Transverse colon (tissue), 4 donors: ENCODE measurements at regions not wholly inside any gene's neighbourhood (a gene's known extent, or its start where the extent isn't known, plus 50 kb on each side); places are given as distances from the start of the nearest gene placed in this dataset.
"Not testable (repeated sequence)": the region's sequence is repeated elsewhere in the genome, so short reads cannot be mapped to it uniquely, and the experiment has no call there.

Experiments
- DNase-seq: peaks from one replicate; pipeline ENCODE4 v3.0.0-alpha.2; 2019
- H3K27ac ChIP-seq, 4 donors: fragments of 200-600 bp; sonication (generic); 2 replicates each; pipeline ENCODE4 v1.5.1; 2016 to 2018; ENCODE audit warnings: inconsistent platforms in 4 of 4
- H3K27me3 ChIP-seq: fragments of 200-600 bp; sonication (generic); 2 replicates; pipeline ENCODE4 v1.5.1; 2017; ENCODE audit warnings: inconsistent platforms
- H3K36me3 ChIP-seq, 4 donors: fragments of 200-600 bp; sonication (generic); 2 replicates each; pipeline ENCODE4 v1.5.1; 2017 to 2019; ENCODE audit warnings: inconsistent platforms in 4 of 4
- H3K4me1 ChIP-seq, 4 donors: fragments of 200-600 bp; sonication (generic); 2 replicates each; pipeline ENCODE4 v1.5.1; 2017 to 2020; ENCODE audit warnings: inconsistent platforms in 4 of 4
- H3K4me3 ChIP-seq, 4 donors: fragments of 200-600 bp; sonication (generic); 1 replicate in 1 of 4; 2 replicates in 3 of 4; pipeline versions ENCODE4 v1.5.1 to v1.6.1; 2017 to 2019; ENCODE audit warnings: inconsistent platforms in 4 of 4
- H3K9me3 ChIP-seq, 2 donors: fragments of 200-600 bp; sonication (generic); 2 replicates each; pipeline ENCODE4 v1.5.1; 2017 to 2019; ENCODE audit warnings: inconsistent platforms in 2 of 2
- EP300 ChIP-seq: sonication (generic); formaldehyde crosslinking; IDR thresholded peaks from one replicate; pipeline ENCODE4 v1.6.1; 2017; ENCODE audit warnings: antibody characterized with exemption, low read depth
- POLR2A ChIP-seq: fragments of 450-650 bp; IDR thresholded peaks from one replicate; pipeline ENCODE4 v1.6.1; 2016; ENCODE audit warnings: antibody characterized with exemption, mild to moderate bottlenecking, moderate library complexity
- POLR2AphosphoS5 ChIP-seq, 3 donors: sonication (generic); formaldehyde crosslinking; IDR thresholded peaks; one replicate each; pipeline ENCODE4 v1.6.1; 2016; ENCODE audit warnings: antibody characterized with exemption in 3 of 3
- WGBS, 2 donors: methylation state at CpG; one replicate each; pipeline ENCODE4 v1.1.5; 2018; ENCODE audit warnings: low coverage in 1 of 2; 5-methylcytosine and 5-hydroxymethylcytosine counted together
- in situ Hi-C, 4 donors: fragments of 200-750 bp; cut with MboI; loops; one replicate each; pipeline versions ENCODE4 v1.15.0 to v1.15.1; 2017; ENCODE audit warnings: low sequenced_read_pairs in 3 of 4, low pct_ligation_motif_present in 1 of 4, low pct_unique_long_range_greater_than_20kb in 1 of 4
- intact Hi-C: fragments of 100-400 bp; cut with DNase I; formaldehyde crosslinking; loops from one replicate; pipeline ENCODE4 v1.15.1; 2023; ENCODE audit warnings: low total_unique reads
- TF ChIP-seq, protein P1 (sequence below), 5 experiments: fragments of 200-600 bp in 3 of 5; fragments of 450-650 bp in 2 of 5; sonication (generic) in 3 of 5; IDR thresholded peaks; 1 replicate in 2 of 5; 2 replicates in 3 of 5; pipeline ENCODE4 v1.5.1; 2016 to 2017; ENCODE audit warnings: antibody characterized with exemption in 5 of 5, inconsistent platforms in 3 of 5, mild to moderate bottlenecking in 2 of 5, moderate library complexity in 1 of 5

DNA sequence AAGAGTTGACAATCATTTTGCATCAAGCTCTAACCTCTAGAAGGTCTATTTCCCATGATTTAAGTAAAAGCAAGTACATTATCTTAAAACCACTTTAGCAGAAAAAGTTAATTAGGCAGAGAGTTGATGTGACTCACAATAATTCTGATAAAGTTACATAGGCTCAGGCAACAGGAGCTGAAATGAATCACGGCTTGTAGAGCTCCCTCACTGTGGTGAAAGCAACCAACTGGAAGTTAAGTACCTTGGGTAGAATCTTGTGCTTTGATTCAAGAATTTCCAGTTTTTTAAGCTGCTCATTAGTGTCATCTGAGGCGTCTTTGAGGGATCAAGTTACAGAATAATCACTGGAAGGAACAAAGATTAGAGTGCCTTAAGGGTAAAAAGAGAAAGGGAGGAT, 68.9 kb upstream of the NFE2L3 start:
- no peak for TF ChIP-seq POLR2A
- TF ChIP-seq, protein P1, sequence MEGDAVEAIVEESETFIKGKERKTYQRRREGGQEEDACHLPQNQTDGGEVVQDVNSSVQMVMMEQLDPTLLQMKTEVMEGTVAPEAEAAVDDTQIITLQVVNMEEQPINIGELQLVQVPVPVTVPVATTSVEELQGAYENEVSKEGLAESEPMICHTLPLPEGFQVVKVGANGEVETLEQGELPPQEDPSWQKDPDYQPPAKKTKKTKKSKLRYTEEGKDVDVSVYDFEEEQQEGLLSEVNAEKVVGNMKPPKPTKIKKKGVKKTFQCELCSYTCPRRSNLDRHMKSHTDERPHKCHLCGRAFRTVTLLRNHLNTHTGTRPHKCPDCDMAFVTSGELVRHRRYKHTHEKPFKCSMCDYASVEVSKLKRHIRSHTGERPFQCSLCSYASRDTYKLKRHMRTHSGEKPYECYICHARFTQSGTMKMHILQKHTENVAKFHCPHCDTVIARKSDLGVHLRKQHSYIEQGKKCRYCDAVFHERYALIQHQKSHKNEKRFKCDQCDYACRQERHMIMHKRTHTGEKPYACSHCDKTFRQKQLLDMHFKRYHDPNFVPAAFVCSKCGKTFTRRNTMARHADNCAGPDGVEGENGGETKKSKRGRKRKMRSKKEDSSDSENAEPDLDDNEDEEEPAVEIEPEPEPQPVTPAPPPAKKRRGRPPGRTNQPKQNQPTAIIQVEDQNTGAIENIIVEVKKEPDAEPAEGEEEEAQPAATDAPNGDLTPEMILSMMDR (IDR thresholded peaks at IDR 0.05) = no peak
- Histone ChIP-seq H3K4me1 (peaks cover 0 to 14% (median 4%) of the 10 kb centered on the region in 4 donors), H3K36me3 (no peaks in the 10 kb centered on the region), H3K27ac (no peak overlapping the region), H3K27me3 (peaks cover 32% of the 10 kb centered on the region), H3K4me3 (no peak overlapping the region), H3K9me3 (no peaks in the 10 kb centered on the region)
- in situ Hi-C loops (loop anchor here (10.0 to 25.0 kb wide), 2 partner anchors 282 to 579 kb away; no protein-coding TSS in a partner anchor), intact Hi-C loops (no loop called here)
- no peak for DNase-seq
- WGBS, 2 donors = 61 to 73% methylated on average over 2 of the region's 2 CpGs

DNA sequence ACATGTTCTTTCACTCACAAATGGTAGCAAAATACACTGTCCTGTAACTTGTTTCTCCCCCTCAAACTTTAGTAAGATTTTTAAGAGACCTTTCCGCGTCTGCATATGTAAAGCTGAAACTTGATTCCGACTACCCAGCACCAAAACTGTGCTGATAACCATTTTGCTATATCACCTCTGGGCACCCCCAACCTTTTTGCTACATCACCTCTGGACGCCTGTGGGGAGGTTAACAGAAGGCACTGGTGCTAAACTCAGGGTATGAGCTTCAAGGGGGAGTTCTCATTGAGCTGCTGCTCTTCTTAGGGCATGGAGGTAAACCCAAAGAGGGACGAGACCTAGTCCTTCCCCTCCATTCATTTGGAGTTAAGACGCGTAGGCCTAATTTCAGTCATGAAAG, 67.6 kb upstream of the NFE2L3 start:
- Histone ChIP-seq H3K36me3 (no peaks in the 10 kb centered on the region), H3K27me3 (peaks cover 26% of the 10 kb centered on the region), H3K4me1 (peaks cover 0 to 5% (median 0%) of the 10 kb centered on the region in 4 donors), H3K9me3 (no peaks in the 10 kb centered on the region), H3K4me3 (no peak overlapping the region), H3K27ac (no peak overlapping the region)
- DNase-seq = no peak
- TF ChIP-seq, protein P1 (IDR thresholded peaks at IDR 0.05) = no peak
- TF ChIP-seq POLR2A (no peak), EP300 (no peak)
- in situ Hi-C loops (loop anchor here (10.0 to 25.0 kb wide), 2 partner anchors 280 to 578 kb away; no protein-coding TSS in a partner anchor), intact Hi-C loops (no loop called here)
- 83 to 99% methylated on average over 4 to 7 of the region's 7 CpGs for WGBS, 2 donors

DNA sequence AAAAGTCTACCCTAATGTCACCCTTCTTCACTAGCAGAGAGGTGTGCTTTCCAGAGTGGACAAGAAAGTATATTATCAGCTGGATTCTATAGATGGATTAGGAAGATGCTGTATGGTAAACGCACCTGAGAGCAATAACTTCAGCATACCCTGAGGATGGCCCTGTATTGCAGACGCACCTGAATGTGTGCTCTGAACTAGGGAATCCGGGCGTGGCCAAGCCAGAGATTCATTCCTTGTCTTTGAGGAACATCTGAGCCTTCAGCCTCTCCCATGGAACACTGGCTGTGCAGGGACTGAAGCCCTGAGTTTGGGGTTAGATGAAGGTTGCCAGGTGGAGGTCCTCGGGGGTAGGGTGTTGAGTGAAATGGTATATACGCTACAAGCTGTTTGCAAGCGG, 66.2 kb upstream of the NFE2L3 start:
- intact Hi-C loops = no loop called here
- no peak for DNase-seq
- 77 to 100% methylated on average over 1 to 7 of the region's 7 CpGs for WGBS, 2 donors
- Histone ChIP-seq H3K27me3 (peaks cover 14% of the 10 kb centered on the region), H3K4me3 (no peak overlapping the region), H3K4me1 (peaks cover 0 to 6% (median 0%) of the 10 kb centered on the region in 4 donors), H3K9me3 (no peaks in the 10 kb centered on the region), H3K27ac (no peak overlapping the region), H3K36me3 (no peaks in the 10 kb centered on the region)
- TF ChIP-seq, protein P1 (IDR thresholded peaks at IDR 0.05) = no peak
- TF ChIP-seq EP300 (no peak), POLR2A (no peak), POLR2AphosphoS5 (IDR thresholded peaks at IDR 0.05) (no peak)
- in situ Hi-C loops = loop anchor here (10.0 to 25.0 kb wide), 2 partner anchors 279 to 577 kb away; no protein-coding TSS in a partner anchor

DNA sequence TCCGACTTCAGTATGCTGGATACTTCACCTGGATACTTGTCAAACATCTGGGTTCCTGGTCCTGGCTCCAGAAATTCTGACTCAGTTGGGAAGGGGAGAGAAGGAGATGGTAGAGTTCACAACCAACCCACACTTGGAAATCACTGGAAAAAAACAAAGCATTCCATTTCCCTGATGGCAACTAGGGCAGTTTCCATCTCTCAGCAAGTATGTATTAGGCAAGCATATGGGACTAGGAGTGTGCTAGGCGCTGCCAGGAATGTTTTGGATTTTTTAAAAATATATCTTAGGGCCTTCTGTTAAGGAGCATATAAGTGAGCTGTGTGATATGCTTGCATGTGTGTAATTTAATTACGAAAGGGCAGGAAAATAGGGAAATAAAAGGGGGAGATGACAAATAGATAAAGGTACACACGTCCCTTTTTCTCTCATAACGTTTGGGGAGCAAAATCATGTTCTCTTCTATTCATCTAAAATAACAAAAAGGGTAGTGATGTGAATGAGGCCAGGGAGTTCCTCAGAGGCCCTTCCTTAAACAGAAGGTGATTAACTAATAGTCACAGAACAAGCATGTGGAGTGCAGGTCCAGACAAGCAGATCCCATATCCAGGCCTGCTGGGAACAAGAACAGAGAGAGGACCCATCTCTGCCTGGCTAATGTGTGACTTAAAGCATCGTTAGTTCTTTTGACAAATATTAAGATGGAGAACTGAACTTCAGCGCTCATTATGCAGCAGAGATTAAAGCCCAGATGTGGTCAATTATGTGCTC, 64.5 kb upstream of the NFE2L3 start:
- WGBS, 2 donors = 88 to 94% methylated on average over 6 to 7 of the region's 7 CpGs
- no peak for DNase-seq
- TF ChIP-seq, protein P1 (IDR thresholded peaks at IDR 0.05) = no peak
- TF ChIP-seq POLR2A (no peak), EP300 (no peak), POLR2AphosphoS5 (IDR thresholded peaks at IDR 0.05) (no peak)
- intact Hi-C loops = no loop called here
- Histone ChIP-seq H3K9me3 (no peaks in the 10 kb centered on the region), H3K4me3 (no peak overlapping the region), H3K27me3 (no peaks in the 10 kb centered on the region), H3K27ac (no peak overlapping the region), H3K36me3 (no peaks in the 10 kb centered on the region), H3K4me1 (peaks cover 0 to 7% (median 2%) of the 10 kb centered on the region in 4 donors)
- in situ Hi-C loops = loop anchor here (10.0 to 25.0 kb wide), 2 partner anchors 277 to 575 kb away; no protein-coding TSS in a partner anchor

DNA sequence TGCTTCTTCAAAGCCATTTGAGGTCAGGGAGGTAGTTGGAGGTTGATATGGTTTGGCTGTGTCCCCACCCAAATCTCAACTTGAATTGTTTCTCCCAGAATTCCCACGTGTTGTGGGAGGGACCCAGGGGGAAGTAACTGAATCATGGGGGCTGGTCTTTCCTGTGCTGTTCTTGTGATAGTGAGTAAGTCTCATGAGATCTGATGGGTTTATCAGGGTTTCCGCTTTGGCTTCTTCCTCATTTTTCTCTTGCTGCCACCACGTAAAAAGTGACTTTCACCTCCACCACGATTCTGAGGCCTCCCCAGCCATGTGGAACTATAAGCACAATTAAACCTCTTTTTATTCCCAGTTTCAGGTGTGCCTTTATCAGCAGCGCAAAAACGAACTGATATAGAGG, 62.5 kb upstream of the NFE2L3 start:
- H3K4me1 ChIP-seq, intact Hi-C loops, H3K9me3 ChIP-seq, H3K36me3 ChIP-seq, DNase-seq, H3K27me3 ChIP-seq, H3K27ac ChIP-seq, H3K4me3 ChIP-seq: not testable (repeated sequence)
- in situ Hi-C loops = loop anchor here (10.0 to 25.0 kb wide), 2 partner anchors 275 to 573 kb away; no protein-coding TSS in a partner anchor
- WGBS, 2 donors = 68 to 100% methylated on average over 1 to 6 of the region's 6 CpGs
